MM.1S (cell line): ENCODE measurements at regions not wholly inside any gene's neighbourhood (a gene's known extent, or its start where the extent isn't known, plus 50 kb on each side); places are given as distances from the start of the nearest gene placed in this dataset.

Experiments used
- DNase-seq: peaks from one replicate; pipeline ENCODE4 v3.0.0-alpha.2; 2015
- H2AFZ ChIP-seq: fragments of 300-600 bp; sonication (generic); 2 replicates; pipeline ENCODE4 v1.6.0; 2016; ENCODE audit warnings: antibody characterized with exemption, low read length
- H3F3A ChIP-seq: fragments of 300-600 bp; sonication (generic); 2 replicates; pipeline ENCODE4 v1.6.1; 2016; ENCODE audit warnings: mild to moderate bottlenecking, antibody characterized with exemption, low read length, moderate library complexity, mixed read lengths; ENCODE audit not compliant: insufficient read depth
- H3K27ac ChIP-seq: fragments of 300-600 bp; sonication (generic); 2 replicates; pipeline ENCODE4 v1.5.1; 2016; ENCODE audit warnings: mild to moderate bottlenecking, low read length
- H3K27me3 ChIP-seq: fragments of 300-600 bp; sonication (generic); replicated peaks from 2 replicates; pipeline ENCODE4 v1.6.0; 2016; ENCODE audit warnings: low read length; ENCODE audit not compliant: insufficient read depth
- H3K36me3 ChIP-seq: fragments of 300-600 bp; sonication (generic); replicated peaks from 2 replicates; pipeline ENCODE4 v1.6.1; 2016; ENCODE audit warnings: mild to moderate bottlenecking, low read length, mixed read lengths; ENCODE audit not compliant: insufficient read depth
- H3K4me1 ChIP-seq: fragments of 300-600 bp; sonication (generic); 2 replicates; pipeline ENCODE4 v1.6.1; 2016; ENCODE audit warnings: low read length, mixed read lengths
- H3K4me2 ChIP-seq: fragments of 300-600 bp; sonication (generic); 2 replicates; pipeline ENCODE4 v1.6.0; 2016; ENCODE audit warnings: low read depth, low read length
- H3K4me3 ChIP-seq: fragments of 300-600 bp; sonication (generic); 2 replicates; pipeline ENCODE4 v1.5.1; 2016; ENCODE audit warnings: low read length, mixed read lengths
- H3K79me2 ChIP-seq: fragments of 300-600 bp; sonication (generic); 2 replicates; pipeline ENCODE4 v1.6.1; 2016; ENCODE audit warnings: mixed run types, low read length, mixed read lengths
- H3K9ac ChIP-seq: fragments of 300-600 bp; sonication (generic); 2 replicates; pipeline ENCODE4 v1.6.1; 2016; ENCODE audit warnings: low read length, mixed read lengths
- H3K9me2 ChIP-seq: fragments of 300-600 bp; sonication (generic); replicated peaks from 2 replicates; pipeline ENCODE4 v1.6.1; 2016; ENCODE audit warnings: mild to moderate bottlenecking, low read length, mixed read lengths; ENCODE audit not compliant: insufficient read depth
- H3K9me3 ChIP-seq: fragments of 300-600 bp; sonication (generic); replicated peaks from 2 replicates; pipeline ENCODE4 v1.6.1; 2016; ENCODE audit warnings: mild to moderate bottlenecking, low read length, mixed read lengths; ENCODE audit not compliant: insufficient read depth
- H4K20me1 ChIP-seq: fragments of 300-600 bp; sonication (generic); 2 replicates; pipeline ENCODE4 v1.6.1; 2016; ENCODE audit warnings: mild to moderate bottlenecking, low read length, moderate library complexity, mixed read lengths; ENCODE audit not compliant: insufficient read depth
- EZH2 ChIP-seq: fragments of 300-600 bp; sonication (generic); optimal IDR thresholded peaks from 2 replicates; pipeline ENCODE3; 2017; ENCODE audit warnings: low read depth, mild to moderate bottlenecking, antibody characterized with exemption, low read length, mixed read lengths
- EZH2phosphoT487 ChIP-seq: fragments of 300-600 bp; sonication (generic); IDR thresholded peaks from 2 replicates; pipeline ENCODE4 v1.6.1; 2018; ENCODE audit warnings: antibody characterized with exemption, low read length
- TF ChIP-seq, protein P1 (sequence below): fragments of 300-600 bp; sonication (generic); IDR thresholded peaks from 2 replicates; pipeline ENCODE4 v1.5.1; 2016; ENCODE audit warnings: antibody characterized with exemption, low read length, mixed read lengths

GRCh38 chr2:134776836-134777235 is 58.0 kb upstream of the TMEM163 start:
- Histone ChIP-seq H3K9me2 (no peaks in the 10 kb centered on the region), H3K27ac (no peak overlapping the region), H3K9me3 (no peaks in the 10 kb centered on the region), H4K20me1 (no peaks in the 10 kb centered on the region), H3K4me3 (no peak overlapping the region), H2AFZ (no peak overlapping the region), H3K9ac (no peak overlapping the region), H3K36me3 (no peaks in the 10 kb centered on the region), H3K4me2 (no peak overlapping the region), H3K27me3 (no peaks in the 10 kb centered on the region), H3K79me2 (no peaks in the 10 kb centered on the region), H3F3A (no peaks in the 10 kb centered on the region), H3K4me1 (0 out of 2 replicates have a peak, but pooled peaks cover 3% of the 10 kb centered on the region)
- no peak for DNase-seq
- TF ChIP-seq, protein P1, sequence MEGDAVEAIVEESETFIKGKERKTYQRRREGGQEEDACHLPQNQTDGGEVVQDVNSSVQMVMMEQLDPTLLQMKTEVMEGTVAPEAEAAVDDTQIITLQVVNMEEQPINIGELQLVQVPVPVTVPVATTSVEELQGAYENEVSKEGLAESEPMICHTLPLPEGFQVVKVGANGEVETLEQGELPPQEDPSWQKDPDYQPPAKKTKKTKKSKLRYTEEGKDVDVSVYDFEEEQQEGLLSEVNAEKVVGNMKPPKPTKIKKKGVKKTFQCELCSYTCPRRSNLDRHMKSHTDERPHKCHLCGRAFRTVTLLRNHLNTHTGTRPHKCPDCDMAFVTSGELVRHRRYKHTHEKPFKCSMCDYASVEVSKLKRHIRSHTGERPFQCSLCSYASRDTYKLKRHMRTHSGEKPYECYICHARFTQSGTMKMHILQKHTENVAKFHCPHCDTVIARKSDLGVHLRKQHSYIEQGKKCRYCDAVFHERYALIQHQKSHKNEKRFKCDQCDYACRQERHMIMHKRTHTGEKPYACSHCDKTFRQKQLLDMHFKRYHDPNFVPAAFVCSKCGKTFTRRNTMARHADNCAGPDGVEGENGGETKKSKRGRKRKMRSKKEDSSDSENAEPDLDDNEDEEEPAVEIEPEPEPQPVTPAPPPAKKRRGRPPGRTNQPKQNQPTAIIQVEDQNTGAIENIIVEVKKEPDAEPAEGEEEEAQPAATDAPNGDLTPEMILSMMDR = no peak
- TF ChIP-seq EZH2phosphoT487 (no peak), EZH2 (no peak)

- H3K36me3 ChIP-seq = no peaks in the 10 kb centered on the region
- no peak for DNase-seq
- no peaks in the 10 kb centered on the region for H3F3A ChIP-seq
- no peak overlapping the region for H2AFZ ChIP-seq
- H3K79me2 ChIP-seq = no peaks in the 10 kb centered on the region
- H3K9ac ChIP-seq = no peak overlapping the region
- H3K9me3 ChIP-seq = no peaks in the 10 kb centered on the region
- H3K9me2 ChIP-seq = no peaks in the 10 kb centered on the region
- H3K4me3 ChIP-seq = no peak overlapping the region
- H3K27ac ChIP-seq = no peak overlapping the region
- TF ChIP-seq EZH2phosphoT487 (no peak), EZH2 (no peak)
- TF ChIP-seq, protein P1 = no peak
- no peak overlapping the region for H3K4me2 ChIP-seq
- H3K4me1 ChIP-seq = 0 out of 2 replicates have a peak, but pooled peaks cover 3% of the 10 kb centered on the region
- no peaks in the 10 kb centered on the region for H3K27me3 ChIP-seq
- H4K20me1 ChIP-seq = no peaks in the 10 kb centered on the region
These were observed 58.8 kb upstream of the TMEM163 start for GRCh38 chr2:134777593-134777992.

- no peaks in the 10 kb centered on the region for H3K9me3 ChIP-seq
- no peak overlapping the region for H3K27ac ChIP-seq
- no peaks in the 10 kb centered on the region for H3K79me2 ChIP-seq
- no peak for TF ChIP-seq EZH2
- TF ChIP-seq, protein P1 = peak; percentile 28
- H3K36me3 ChIP-seq = no peaks in the 10 kb centered on the region
- H3K9me2 ChIP-seq = no peaks in the 10 kb centered on the region
- H3K4me2 ChIP-seq = no peak overlapping the region
- H3K9ac ChIP-seq = no peak overlapping the region
- H2AFZ ChIP-seq = no peak overlapping the region
- no peaks in the 10 kb centered on the region for H4K20me1 ChIP-seq
- no peak overlapping the region for H3K4me3 ChIP-seq
- 0 out of 2 replicates have a peak, but pooled peaks cover 3% of the 10 kb centered on the region for H3K4me1 ChIP-seq
- DNase-seq = no peak
- H3F3A ChIP-seq = no peaks in the 10 kb centered on the region
- H3K27me3 ChIP-seq = no peaks in the 10 kb centered on the region
These were observed 59.6 kb upstream of the TMEM163 start for GRCh38 chr2:134778372-134778771.

DNA sequence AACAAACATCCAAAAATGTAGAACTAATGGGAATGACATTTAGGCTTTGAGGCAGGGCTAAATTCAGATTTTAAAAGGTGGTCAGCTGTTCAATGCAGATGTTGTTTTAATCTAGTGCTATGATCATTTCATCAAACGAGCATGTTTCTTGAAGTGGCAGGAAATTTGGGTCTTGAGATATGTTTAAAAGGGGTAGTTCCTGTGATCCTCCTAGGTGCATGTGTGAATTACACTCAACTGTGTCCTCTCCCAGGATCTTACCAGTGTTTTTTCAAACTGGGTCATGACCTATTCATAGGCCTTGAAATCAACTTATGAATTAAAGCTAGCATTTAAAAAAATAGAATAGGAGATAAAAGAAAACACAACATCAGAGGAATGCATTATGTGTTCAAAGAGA is 57.4 kb upstream of the ACMSD start:
- Histone ChIP-seq H3K9me2 (no peaks in the 10 kb centered on the region), H4K20me1 (no peaks in the 10 kb centered on the region), H3K4me2 (no peak overlapping the region), H3K36me3 (no peaks in the 10 kb centered on the region), H3K79me2 (no peaks in the 10 kb centered on the region), H2AFZ (no peak overlapping the region), H3F3A (no peaks in the 10 kb centered on the region), H3K4me1 (no peaks in the 10 kb centered on the region), H3K27me3 (no peaks in the 10 kb centered on the region), H3K9me3 (no peaks in the 10 kb centered on the region), H3K4me3 (no peak overlapping the region), H3K27ac (no peak overlapping the region), H3K9ac (no peak overlapping the region)
- TF ChIP-seq EZH2phosphoT487 = no peak
- TF ChIP-seq EZH2 = no peak
- TF ChIP-seq, protein P1 = no peak
- DNase-seq = no peak
